NCI-H2107 treated with DMSO at 0.1 percent for 48 hours (cell line): ENCODE measurements at regions not wholly inside any gene's neighbourhood (a gene's known extent, or its start where the extent isn't known, plus 50 kb on each side); places are given as distances from the start of the nearest gene placed in this dataset.

Experiments
- DNase-seq: peaks from one replicate; lab custom pipeline; 2025; ENCODE audit not compliant: unreplicated experiment; lab: John Stamatoyannopoulos, UW

DNA sequence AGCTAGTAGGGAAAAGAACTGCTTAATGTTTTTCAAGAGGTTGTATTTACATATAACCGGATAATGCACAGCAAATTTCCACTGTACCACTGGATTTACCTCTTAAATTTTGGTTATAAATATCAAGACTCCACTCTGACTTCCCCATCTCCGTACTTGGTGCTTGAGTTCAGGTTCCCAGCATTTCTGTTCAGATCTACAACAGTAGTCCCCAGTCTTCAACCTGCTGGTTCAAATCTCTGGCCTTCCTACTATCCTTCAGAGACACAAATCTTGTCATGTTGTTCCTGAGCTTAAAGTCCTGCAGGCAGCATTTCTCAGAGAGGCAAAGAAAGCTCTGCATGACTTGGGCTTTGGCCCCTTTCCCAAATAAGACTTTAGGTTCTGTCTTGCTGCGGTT lies 392.6 kb upstream of the ATP5MC3 start:
- DNase-seq: no peak

DNA sequence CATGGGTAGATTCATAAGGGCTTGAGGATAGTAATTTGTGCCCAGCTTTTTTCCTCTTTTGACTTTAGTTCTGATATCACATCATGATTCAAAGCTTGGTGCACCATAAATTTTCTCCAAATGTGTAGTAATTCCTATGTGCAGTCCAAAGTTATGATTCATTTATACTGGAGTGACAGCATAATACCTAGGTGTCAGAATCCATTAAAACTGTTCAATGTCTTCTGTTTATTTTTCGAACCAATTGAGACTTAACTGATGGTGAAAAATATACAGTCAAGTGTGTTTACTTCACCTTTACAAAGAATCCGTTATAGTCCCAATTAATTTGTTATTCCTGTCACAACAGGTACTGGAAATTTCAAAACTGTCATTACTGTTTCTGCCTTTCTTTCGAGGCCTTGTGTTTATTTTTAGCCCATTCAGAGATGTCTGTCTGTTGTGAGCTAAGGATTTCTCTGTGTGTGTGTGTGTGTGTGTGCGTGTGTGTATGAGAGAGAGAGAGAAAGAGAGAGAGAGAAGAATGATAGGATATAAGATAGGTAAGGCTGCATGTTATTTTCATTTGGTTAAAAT lies 389.7 kb upstream of the ATP5MC3 start:
- no peak for DNase-seq

GRCh38 chr2:175568109-175568730 lies 386.7 kb upstream of the ATP5MC3 start:
- DNase-seq: no peak

GRCh38 chr2:175567435-175568061 lies 386.0 kb upstream of the ATP5MC3 start:
- DNase-seq: no peak

DNA sequence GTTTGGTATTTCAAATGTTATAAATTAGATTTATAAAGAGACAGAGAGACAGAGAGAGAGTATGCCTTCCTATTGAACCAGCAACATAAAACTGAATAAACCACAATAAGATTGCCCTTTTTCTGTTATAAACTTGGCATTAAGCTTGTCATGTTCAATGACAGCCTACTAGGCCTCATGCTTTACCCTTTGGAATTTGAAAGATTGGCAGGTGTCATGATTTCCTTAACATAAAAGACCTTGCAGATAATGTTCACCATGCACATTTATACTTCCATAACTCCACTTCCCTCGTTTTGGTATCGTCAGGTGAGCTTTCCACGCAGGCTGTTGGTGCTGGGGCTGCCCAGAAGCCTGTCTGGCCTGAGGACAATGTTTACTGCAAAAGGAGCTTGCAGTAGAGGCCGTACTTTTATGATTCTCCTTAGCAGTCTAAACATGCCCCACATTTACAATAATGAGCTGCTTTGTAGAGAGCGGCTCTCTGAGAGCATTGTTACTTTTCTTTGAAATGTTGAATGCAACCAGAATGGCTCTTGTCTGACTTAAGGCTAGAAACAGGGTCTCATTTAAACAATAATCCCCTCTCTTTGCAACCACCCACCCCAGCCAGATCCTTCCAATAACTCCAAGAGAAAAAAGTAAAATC lies 379.1 kb upstream of the ATP5MC3 start:
- DNase-seq: no peak

- no peak for DNase-seq
Observed at GRCh38 chr2:175559613-175560012, 378.1 kb upstream of the ATP5MC3 start.

GRCh38 chr2:175557810-175558377 lies 376.4 kb upstream of the ATP5MC3 start:
- DNase-seq: no peak

DNA sequence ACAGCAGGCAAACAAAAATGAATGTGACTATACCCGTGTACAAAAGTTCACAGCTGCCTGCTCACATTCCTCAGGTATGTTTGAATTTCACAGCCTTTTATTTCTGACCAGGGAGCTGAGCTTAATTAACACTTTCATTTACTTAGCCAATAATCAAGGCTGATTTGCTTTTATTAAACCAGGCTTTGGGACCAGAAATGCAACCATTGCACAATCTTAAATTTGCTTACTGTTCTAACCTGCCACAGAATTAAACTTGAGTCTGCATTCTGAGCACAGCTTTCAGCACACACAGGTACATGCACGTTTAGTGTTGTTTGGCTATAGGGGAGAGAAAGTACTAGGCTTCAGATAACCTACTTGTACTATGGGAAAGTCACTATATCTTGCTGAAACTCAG lies 372.4 kb upstream of the ATP5MC3 start:
- no peak for DNase-seq

GRCh38 chr2:175552902-175553301 lies 371.4 kb upstream of the ATP5MC3 start:
- DNase-seq: no peak

DNA sequence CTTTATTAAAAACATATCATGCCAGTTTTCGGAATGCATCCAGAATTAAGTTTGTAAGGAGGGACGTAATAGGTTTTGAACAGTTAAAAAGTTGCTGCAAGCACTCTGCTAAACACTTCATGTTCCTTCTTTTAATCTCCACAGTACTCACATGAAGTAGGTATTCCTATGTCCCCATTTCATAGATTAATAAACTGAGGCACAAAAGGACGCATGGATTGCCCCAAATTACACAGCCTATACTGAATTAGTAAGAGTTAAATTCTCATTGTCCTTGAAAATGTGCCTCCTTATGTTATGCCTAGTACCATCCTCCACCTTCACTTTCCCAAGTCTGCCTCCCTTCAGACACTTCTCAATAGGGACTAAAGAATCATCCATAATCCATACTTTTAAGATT lies 358.9 kb upstream of the ATP5MC3 start:
- no peak for DNase-seq

DNA sequence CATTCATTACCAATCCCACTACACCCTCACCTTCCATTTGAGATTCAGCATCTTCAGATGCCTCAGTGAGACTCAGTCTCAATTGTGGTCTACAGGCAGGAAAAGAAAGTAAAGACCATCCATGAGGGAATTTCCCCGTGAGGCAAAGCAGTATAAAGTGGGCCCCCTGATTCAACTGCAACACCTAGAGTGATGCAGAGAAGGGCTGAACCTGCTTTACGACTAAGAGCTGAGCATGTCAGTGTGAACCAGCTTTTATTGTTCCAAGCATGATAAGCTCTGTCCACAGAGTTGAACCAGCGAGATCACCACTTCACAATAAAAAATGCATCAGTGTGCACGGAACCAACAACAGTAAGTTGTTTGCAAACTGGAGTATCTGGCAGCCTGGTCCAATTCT lies 357.6 kb upstream of the ATP5MC3 start:
- DNase-seq: no peak

DNA sequence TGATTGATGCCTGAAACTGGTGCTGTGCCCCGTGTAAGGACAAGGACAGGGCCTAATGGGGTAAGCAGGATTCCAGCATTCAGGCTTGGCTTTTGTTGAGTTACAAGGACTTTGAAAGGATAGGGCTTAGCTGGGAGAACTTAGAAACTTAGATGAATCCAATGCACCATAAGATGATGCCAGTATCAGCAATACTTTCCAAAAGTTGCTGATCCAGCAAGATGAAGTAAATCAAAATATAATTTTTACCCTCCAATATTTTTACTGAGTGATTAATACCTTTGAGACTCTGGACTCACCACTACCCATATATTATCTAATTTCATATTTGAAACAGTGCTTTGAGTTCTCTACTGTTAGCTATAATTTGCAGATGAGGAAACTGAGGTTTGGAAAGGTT lies 354.5 kb upstream of the ATP5MC3 start:
- DNase-seq: no peak

DNA sequence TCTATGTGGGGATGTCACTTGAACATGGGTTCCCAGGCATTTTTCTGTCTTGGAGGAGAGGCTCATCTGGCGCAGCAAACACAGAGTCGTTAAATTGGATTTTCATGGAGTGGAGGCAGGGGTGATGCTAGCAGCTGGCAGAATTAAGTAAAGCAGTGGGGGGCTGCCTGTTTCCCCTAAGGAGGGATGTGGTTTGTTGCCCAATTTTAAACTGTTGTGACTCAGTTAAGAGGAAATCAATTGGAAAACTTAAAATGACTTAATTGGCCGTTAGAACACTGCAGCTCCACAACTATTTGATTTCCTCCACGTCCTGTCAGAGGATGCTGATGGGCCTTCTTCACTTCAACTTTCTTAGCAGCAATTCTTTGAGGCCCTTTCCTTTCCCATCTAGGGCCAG lies 354.1 kb upstream of the ATP5MC3 start:
- no peak for DNase-seq

- no peak for DNase-seq
Observed at GRCh38 chr2:175525975-175526374, 344.5 kb upstream of the ATP5MC3 start.

DNA sequence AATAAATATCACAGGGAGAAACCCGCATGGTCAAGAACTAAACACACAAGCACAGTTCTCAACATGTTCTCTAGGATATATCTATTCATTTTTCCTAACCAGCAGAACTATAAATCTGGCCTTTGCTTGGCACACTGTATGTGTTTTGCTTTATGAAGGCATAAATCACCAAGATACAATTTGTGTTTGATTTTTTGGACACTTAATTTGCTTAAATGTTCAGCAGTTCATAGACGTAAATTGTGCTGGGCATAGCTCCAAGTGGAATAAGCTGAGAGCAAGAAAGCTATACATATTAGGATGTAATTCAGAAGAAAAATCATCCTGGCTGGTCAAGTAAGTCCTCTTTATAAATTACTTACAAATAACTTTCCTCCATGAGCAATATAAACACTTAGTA lies 341.5 kb upstream of the ATP5MC3 start:
- no peak for DNase-seq

DNA sequence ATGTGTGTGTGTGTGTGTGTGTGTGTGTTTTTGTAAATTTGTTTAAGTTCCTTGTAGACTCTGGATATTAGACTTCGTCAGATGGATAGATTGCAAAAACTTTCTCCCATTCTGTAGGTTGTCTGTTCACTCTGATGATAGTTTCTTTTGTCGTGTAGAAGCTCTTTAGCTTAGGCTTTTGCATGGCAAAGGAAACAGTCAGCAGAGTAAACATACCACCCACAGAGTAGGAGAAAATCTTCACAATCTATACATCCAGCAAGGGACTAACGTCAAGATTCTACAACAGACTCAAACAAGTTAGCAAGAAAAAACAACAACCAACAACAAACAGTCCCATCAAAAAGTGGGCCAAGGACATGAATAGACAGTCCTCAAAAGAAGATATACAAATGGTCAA lies 336.7 kb upstream of the ATP5MC3 start:
- no peak for DNase-seq

GRCh38 chr2:175516555-175516954 lies 335.0 kb upstream of the ATP5MC3 start:
- no peak for DNase-seq

- no peak for DNase-seq
Observed at GRCh38 chr2:175500255-175500654, 318.7 kb upstream of the ATP5MC3 start.

DNA sequence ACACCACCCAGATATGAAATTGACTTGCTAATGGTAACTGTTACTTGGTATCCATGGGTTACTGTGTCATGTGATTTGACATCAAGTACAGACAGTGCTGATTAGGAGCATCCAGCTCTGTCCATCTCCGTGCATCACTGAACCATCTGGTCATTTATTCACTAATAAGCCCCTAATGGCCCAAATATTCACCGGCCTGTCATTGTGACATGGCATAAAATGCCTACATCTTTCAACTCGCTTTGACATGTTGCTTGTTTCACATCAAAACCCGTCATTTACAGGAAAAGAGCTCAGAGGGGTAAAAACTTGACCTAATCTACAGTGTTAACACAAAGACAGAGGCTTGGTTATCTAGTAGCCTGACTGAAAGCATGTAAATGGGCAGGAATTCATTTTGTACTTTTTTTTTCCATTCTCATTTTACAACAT lies 308.9 kb upstream of the ATP5MC3 start:
- no peak for DNase-seq

- DNase-seq: no peak
Observed at GRCh38 chr2:175478096-175478768, 296.7 kb upstream of the ATP5MC3 start.

DNA sequence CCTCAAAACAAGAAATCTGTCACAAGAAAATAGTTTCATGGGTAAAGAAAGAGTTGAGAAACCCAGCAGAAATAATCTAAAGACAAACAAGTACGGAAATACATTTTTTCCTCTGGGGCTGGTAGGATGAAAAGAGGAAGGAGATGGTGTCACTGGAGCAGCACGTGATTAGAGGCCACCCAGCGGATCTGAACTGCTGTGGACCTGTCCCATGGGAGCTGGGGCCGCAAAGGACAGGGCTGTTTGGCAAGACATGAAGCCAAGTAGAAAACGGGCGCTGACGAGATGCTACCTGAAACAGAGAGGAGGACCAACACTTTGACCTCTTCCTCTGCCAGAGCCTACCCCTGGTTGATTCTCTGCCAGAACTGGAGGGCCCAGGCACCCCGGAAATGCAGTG lies 295.4 kb upstream of the ATP5MC3 start:
- no peak for DNase-seq
